ENCODE measurements at regions not wholly inside any gene's neighbourhood (a gene's known extent, or its start where the extent isn't known, plus 50 kb on each side); places are given as distances from the start of the nearest gene placed in this dataset.

GRCh38 chr1:90198616-90199332 lies 203.9 kb downstream of the ZNF326 start:
- DNase-seq: no peak

- no peak for DNase-seq
These were observed 198.2 kb downstream of the ZNF326 start for GRCh38 chr1:90193116-90193515.

- no peak for DNase-seq
These were observed 197.5 kb downstream of the ZNF326 start for GRCh38 chr1:90192408-90192807.

GRCh38 chr1:90190523-90190922 lies 195.6 kb downstream of the ZNF326 start:
- no peak for DNase-seq

GRCh38 chr1:90189889-90190288 lies 195.0 kb downstream of the ZNF326 start:
- DNase-seq: no peak

GRCh38 chr1:90187323-90187585 lies 192.3 kb downstream of the ZNF326 start:
- DNase-seq: no peak

GRCh38 chr1:90186506-90187322 lies 191.8 kb downstream of the ZNF326 start:
- DNase-seq: no peak

- no peak for DNase-seq
These were observed 181.6 kb downstream of the ZNF326 start for GRCh38 chr1:90176530-90176929.

GRCh38 chr1:90175490-90176167 lies 180.7 kb downstream of the ZNF326 start:
- no peak for DNase-seq

GRCh38 chr1:90174246-90174645 lies 179.3 kb downstream of the ZNF326 start:
- DNase-seq: no peak

- DNase-seq: no peak
These were observed 167.3 kb downstream of the ZNF326 start for GRCh38 chr1:90162216-90162615.

GRCh38 chr1:90161625-90162024 lies 166.7 kb downstream of the ZNF326 start:
- no peak for DNase-seq

- DNase-seq: no peak
These were observed 161.0 kb downstream of the ZNF326 start for GRCh38 chr1:90155721-90156487.

- no peak for DNase-seq
These were observed 159.8 kb downstream of the ZNF326 start for GRCh38 chr1:90154711-90155110.

GRCh38 chr1:90149101-90149500 lies 154.2 kb downstream of the ZNF326 start:
- no peak for DNase-seq

- no peak for DNase-seq
These were observed 152.2 kb downstream of the ZNF326 start for GRCh38 chr1:90147093-90147492.

GRCh38 chr1:90144820-90145219 lies 149.9 kb downstream of the ZNF326 start:
- no peak for DNase-seq

- DNase-seq: no peak
These were observed 148.7 kb downstream of the ZNF326 start for GRCh38 chr1:90143591-90143990.

- DNase-seq: no peak
These were observed 147.8 kb downstream of the ZNF326 start for GRCh38 chr1:90142697-90143096.

GRCh38 chr1:90139837-90140236 lies 144.9 kb downstream of the ZNF326 start:
- no peak for DNase-seq

GRCh38 chr1:90135286-90135685 lies 140.4 kb downstream of the ZNF326 start:
- DNase-seq: no peak

GRCh38 chr1:90134175-90134955 lies 139.5 kb downstream of the ZNF326 start:
- peak; percentile 65 for DNase-seq
